Activated CD8-positive, alpha-beta T cell treated with anti-CD3 and anti-CD28 coated beads, Interleukin-2, amount 10 ng/mL, durations not matched to agents 7 days and 5 days (primary cell): ENCODE measurements at regions not wholly inside any gene's neighbourhood (a gene's known extent, or its start where the extent isn't known, plus 50 kb on each side); places are given as distances from the start of the nearest gene placed in this dataset.

Experiments
- ATAC-seq: fragments of 150-1000 bp; cut with Tn5 transposase; one replicate; pipeline ENCODE4 v1.10.0; 2021; ENCODE audit warnings: moderate library complexity
- CTCF ChIA-PET: fragments of 350-600 bp; sonication (Branson Sonifier 250); formaldehyde crosslinking; loops from one replicate; lab custom pipeline; 2021; ENCODE audit warnings: antibody characterized with exemption; lab: Charles Lee
- POLR2A ChIA-PET: fragments of 350-600 bp; sonication (Branson Sonifier 250); formaldehyde crosslinking; loops from one replicate; lab custom pipeline; 2021; ENCODE audit warnings: antibody characterized with exemption; lab: Charles Lee
- DNase-seq: peaks from one replicate; pipeline ENCODE4 v3.0.0-alpha.2; 2020
- H3K27ac Mint-ChIP-seq: one replicate; pipeline ENCODE4 v1.8.0; 2021; ENCODE audit warnings: mild to moderate bottlenecking, mixed read lengths
- H3K27me3 Mint-ChIP-seq: one replicate; pipeline ENCODE4 v1.8.0; 2021; ENCODE audit warnings: low read depth, mixed read lengths
- H3K36me3 Mint-ChIP-seq: one replicate; pipeline ENCODE4 v1.8.0; 2021; ENCODE audit warnings: low read depth, mixed read lengths
- H3K4me1 Mint-ChIP-seq: one replicate; pipeline ENCODE4 v1.8.0; 2021; ENCODE audit warnings: low read depth, mixed read lengths
- H3K4me3 Mint-ChIP-seq: one replicate; pipeline ENCODE4 v1.8.0; 2021; ENCODE audit warnings: mild to moderate bottlenecking, mixed read lengths
- H3K9me3 Mint-ChIP-seq: one replicate; pipeline ENCODE4 v1.8.0; 2022; ENCODE audit warnings: mixed read lengths; ENCODE audit not compliant: insufficient read depth

GRCh38 chr1:40927781-40928180, 51.7 kb upstream of the CTPS1 start:
- Mint-ChIP-seq H3K4me1 (no peaks in the 10 kb centered on the region), H3K27me3 (peaks cover 6% of the 10 kb centered on the region), H3K36me3 (no peaks in the 10 kb centered on the region), H3K4me3 (no peak overlapping the region), H3K9me3 (no peaks in the 10 kb centered on the region), H3K27ac (no peak overlapping the region)
- ATAC-seq: no peak
- ChIA-PET POLR2A (no interaction called here), CTCF (no interaction called here)
- DNase-seq: no peak

- DNase-seq: no peak
- Mint-ChIP-seq H3K36me3 (no peaks in the 10 kb centered on the region), H3K4me1 (no peaks in the 10 kb centered on the region), H3K9me3 (no peaks in the 10 kb centered on the region), H3K4me3 (no peak overlapping the region), H3K27me3 (peaks cover 11% of the 10 kb centered on the region), H3K27ac (no peak overlapping the region)
- ChIA-PET CTCF (interaction anchor here (1.0 kb wide), 1 partner anchor 20 kb away, joined by 4 read pairs; no protein-coding TSS in a partner anchor), POLR2A (no interaction called here)
- ATAC-seq: no peak
Observed at GRCh38 chr1:40928699-40929098, 50.8 kb upstream of the CTPS1 start.

- CTCF ChIA-PET: interaction anchor here (1.0 kb wide), 1 partner anchor 19 kb away, joined by 4 read pairs; no protein-coding TSS in a partner anchor
Observed at GRCh38 chr1:40929155-40929554, 50.3 kb upstream of the CTPS1 start.

More at GRCh38 chr1:40929155-40929554, 50.3 kb upstream of the CTPS1 start:
- Mint-ChIP-seq H3K4me1 (no peaks in the 10 kb centered on the region), H3K4me3 (no peak overlapping the region), H3K27me3 (peaks cover 13% of the 10 kb centered on the region), H3K9me3 (no peaks in the 10 kb centered on the region), H3K36me3 (no peaks in the 10 kb centered on the region), H3K27ac (no peak overlapping the region)
- no peak for DNase-seq
- POLR2A ChIA-PET: no interaction called here
- ATAC-seq: no peak
